ENCODE measurements at regions not wholly inside any gene's neighbourhood (a gene's known extent, or its start where the extent isn't known, plus 50 kb on each side); places are given as distances from the start of the nearest gene placed in this dataset.
"Not testable (repeated sequence)": the region's sequence is repeated elsewhere in the genome, so short reads cannot be mapped to it uniquely, and the experiment has no call there.

- DNase-seq (ENCODE audit: low read depth), result no peak
- in situ Hi-C loops (cut with HindIII; ENCODE audit: low pct_unique_long_range_greater_than_20kb, low sequenced_read_pairs), result no loop called here
These were observed 1454.1 kb downstream of the PCDH19 start for GRCh38 chrX:98956014-98956413.

GRCh38 chrX:98939456-98939855 is 1470.6 kb downstream of the PCDH19 start:
- in situ Hi-C loops (cut with HindIII; ENCODE audit: low pct_unique_long_range_greater_than_20kb, low sequenced_read_pairs), result no loop called here
- no peak for DNase-seq (ENCODE audit: low read depth)

GRCh38 chrX:98931216-98931615 is 1478.9 kb downstream of the PCDH19 start:
- in situ Hi-C loops (cut with HindIII; ENCODE audit: low pct_unique_long_range_greater_than_20kb, low sequenced_read_pairs), result no loop called here
- no peak for DNase-seq (ENCODE audit: low read depth)

- DNase-seq (ENCODE audit: low read depth), result no peak
- in situ Hi-C loops (cut with HindIII; ENCODE audit: low pct_unique_long_range_greater_than_20kb, low sequenced_read_pairs), result no loop called here
These were observed 1485.6 kb downstream of the PCDH19 start for GRCh38 chrX:98924511-98924910.

GRCh38 chrX:98897191-98897590 is 1512.9 kb downstream of the PCDH19 start:
- no peak for DNase-seq (ENCODE audit: low read depth)
- in situ Hi-C loops (cut with HindIII; ENCODE audit: low pct_unique_long_range_greater_than_20kb, low sequenced_read_pairs), result no loop called here

- DNase-seq (ENCODE audit: low read depth); in situ Hi-C loops (cut with HindIII; ENCODE audit: low pct_unique_long_range_greater_than_20kb, low sequenced_read_pairs): not testable (repeated sequence)
These were observed 1559.4 kb downstream of the PCDH19 start for GRCh38 chrX:98850639-98851038.
